ENCODE measurements at regions not wholly inside any gene's neighbourhood (a gene's known extent, or its start where the extent isn't known, plus 50 kb on each side); places are given as distances from the start of the nearest gene placed in this dataset.
"Not testable (repeated sequence)": the region's sequence is repeated elsewhere in the genome, so short reads cannot be mapped to it uniquely, and the experiment has no call there.

DNA sequence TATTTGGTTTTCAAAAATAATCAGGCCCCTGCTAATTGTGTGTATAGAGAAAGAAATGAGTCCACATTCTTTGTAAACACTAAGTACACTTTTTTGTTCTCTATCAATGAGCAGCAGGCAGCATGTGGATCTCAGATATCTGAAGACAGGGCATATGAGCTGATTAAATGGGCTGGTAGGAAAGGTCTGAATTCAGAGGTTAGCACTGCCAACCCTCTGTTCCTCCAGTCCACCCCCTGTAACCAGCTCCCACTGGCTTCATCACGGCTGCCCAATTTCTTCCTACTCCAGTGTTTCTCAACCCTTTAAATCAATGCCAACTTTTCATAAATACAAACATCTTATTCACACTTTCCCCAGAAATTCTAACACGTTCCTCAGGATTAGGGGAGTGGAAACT, 128.5 kb downstream of the TPBG start:
- ChIA-PET CTCF (no interaction called here), POLR2A (no interaction called here)
- TF ChIP-seq, protein P1, sequence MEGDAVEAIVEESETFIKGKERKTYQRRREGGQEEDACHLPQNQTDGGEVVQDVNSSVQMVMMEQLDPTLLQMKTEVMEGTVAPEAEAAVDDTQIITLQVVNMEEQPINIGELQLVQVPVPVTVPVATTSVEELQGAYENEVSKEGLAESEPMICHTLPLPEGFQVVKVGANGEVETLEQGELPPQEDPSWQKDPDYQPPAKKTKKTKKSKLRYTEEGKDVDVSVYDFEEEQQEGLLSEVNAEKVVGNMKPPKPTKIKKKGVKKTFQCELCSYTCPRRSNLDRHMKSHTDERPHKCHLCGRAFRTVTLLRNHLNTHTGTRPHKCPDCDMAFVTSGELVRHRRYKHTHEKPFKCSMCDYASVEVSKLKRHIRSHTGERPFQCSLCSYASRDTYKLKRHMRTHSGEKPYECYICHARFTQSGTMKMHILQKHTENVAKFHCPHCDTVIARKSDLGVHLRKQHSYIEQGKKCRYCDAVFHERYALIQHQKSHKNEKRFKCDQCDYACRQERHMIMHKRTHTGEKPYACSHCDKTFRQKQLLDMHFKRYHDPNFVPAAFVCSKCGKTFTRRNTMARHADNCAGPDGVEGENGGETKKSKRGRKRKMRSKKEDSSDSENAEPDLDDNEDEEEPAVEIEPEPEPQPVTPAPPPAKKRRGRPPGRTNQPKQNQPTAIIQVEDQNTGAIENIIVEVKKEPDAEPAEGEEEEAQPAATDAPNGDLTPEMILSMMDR (IDR thresholded peaks at IDR 0.05; ENCODE audit: unreplicated experiment), result no peak
- Mint-ChIP-seq H3K9me3 (ENCODE audit: unreplicated experiment) (no peaks in the 10 kb centered on the region), H3K4me3 (ENCODE audit: unreplicated experiment) (no peak overlapping the region), H3K36me3 (ENCODE audit: insufficient read depth, unreplicated experiment) (no peaks in the 10 kb centered on the region), H3K27ac (ENCODE audit: low read depth, unreplicated experiment) (no peak overlapping the region), H3K27me3 (ENCODE audit: insufficient read depth, unreplicated experiment) (no peaks in the 10 kb centered on the region), H3K4me1 (ENCODE audit: insufficient read depth, unreplicated experiment) (no peaks in the 10 kb centered on the region)
- no TSS peak for BruUV-seq (replicated peaks)
- no peak for DNase-seq (ENCODE audit: unreplicated experiment)
- intact Hi-C loops (cut with micrococcal nuclease), result no loop called here

DNA sequence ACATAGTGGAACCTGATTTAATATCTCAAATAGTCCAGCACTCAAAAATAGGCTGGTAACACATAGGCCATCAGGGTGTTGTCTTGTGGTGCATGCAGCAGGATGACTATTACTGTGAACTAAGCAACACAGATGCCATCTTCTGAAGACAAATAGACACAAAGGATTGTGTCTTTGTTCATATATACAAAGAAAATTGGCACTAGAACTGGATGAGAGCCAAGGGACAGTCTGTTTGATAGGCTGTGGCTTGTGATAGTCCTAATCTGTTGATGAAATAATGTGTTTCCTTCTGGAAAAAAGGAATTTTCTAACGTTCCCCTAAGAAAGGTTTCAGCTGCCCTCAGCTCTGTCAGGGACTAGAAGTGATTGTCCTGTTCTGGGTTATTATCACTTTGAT, 129.8 kb downstream of the TPBG start:
- CTCF ChIA-PET, result no interaction called here
- no TSS peak for BruUV-seq (replicated peaks)

DNA sequence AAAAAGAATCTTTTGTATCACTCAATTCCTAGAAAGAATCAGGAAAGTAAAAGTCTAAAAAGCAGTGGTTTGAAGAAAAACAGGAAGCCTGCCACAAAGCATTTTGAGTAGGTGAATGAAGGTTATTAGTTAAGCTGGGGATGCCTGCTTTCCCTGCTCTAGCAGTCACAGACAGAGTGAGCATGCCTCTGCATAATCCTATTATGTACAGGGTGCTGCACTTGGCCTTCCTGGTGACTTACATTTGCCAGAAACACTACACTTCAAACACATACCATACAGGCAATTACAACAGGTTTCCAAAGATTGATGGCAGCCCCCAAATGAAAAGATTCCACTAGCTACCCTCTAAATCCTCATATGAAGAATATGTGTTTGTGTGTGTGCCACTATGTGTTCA, 130.8 kb downstream of the TPBG start:
- Mint-ChIP-seq H3K4me3 (ENCODE audit: unreplicated experiment) (no peak overlapping the region), H3K9me3 (ENCODE audit: unreplicated experiment) (no peaks in the 10 kb centered on the region), H3K36me3 (ENCODE audit: insufficient read depth, unreplicated experiment) (no peaks in the 10 kb centered on the region), H3K27ac (ENCODE audit: low read depth, unreplicated experiment) (no peak overlapping the region), H3K4me1 (ENCODE audit: insufficient read depth, unreplicated experiment) (no peaks in the 10 kb centered on the region), H3K27me3 (ENCODE audit: insufficient read depth, unreplicated experiment) (no peaks in the 10 kb centered on the region)
- CTCF ChIA-PET, result no interaction called here
- intact Hi-C loops (cut with micrococcal nuclease), result no loop called here
- no peak for DNase-seq (ENCODE audit: unreplicated experiment)
- POLR2A ChIA-PET, result no interaction called here
- TF ChIP-seq, protein P1 (IDR thresholded peaks at IDR 0.05; ENCODE audit: unreplicated experiment), result no peak
- no TSS peak for BruUV-seq (replicated peaks)

More for the DNA sequence above, 129.8 kb downstream of the TPBG start:
- H3K27me3 Mint-ChIP-seq (ENCODE audit: insufficient read depth, unreplicated experiment), result no peaks in the 10 kb centered on the region
- intact Hi-C loops (cut with micrococcal nuclease), result no loop called here
- no peaks in the 10 kb centered on the region for H3K4me1 Mint-ChIP-seq (ENCODE audit: insufficient read depth, unreplicated experiment)
- no peaks in the 10 kb centered on the region for H3K36me3 Mint-ChIP-seq (ENCODE audit: insufficient read depth, unreplicated experiment)
- POLR2A ChIA-PET, result no interaction called here
- TF ChIP-seq, protein P1 (IDR thresholded peaks at IDR 0.05; ENCODE audit: unreplicated experiment), result no peak
- H3K27ac Mint-ChIP-seq (ENCODE audit: low read depth, unreplicated experiment), result no peak overlapping the region
- H3K4me3 Mint-ChIP-seq (ENCODE audit: unreplicated experiment), result no peak overlapping the region
- no peaks in the 10 kb centered on the region for H3K9me3 Mint-ChIP-seq (ENCODE audit: unreplicated experiment)
- DNase-seq (ENCODE audit: unreplicated experiment), result no peak

DNA sequence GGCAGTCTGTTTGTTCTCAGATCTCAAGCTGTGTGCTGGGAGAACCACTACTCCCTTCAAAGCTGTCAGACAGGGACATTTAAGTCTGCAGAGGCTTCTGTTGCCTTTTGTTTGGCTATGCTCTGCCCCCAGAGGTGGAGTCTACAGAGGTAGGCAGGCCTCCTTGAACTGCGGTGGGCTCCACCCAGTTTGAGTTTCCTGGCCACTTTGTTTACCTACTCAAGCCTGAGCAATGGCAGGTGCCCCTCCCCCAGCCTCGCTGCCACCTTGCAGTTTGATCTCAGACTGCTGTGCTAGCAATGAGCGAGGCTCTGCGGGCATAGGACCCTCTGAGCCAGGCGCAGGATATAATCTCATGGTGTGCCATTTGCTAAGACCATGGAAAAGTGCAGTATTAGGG, 138.3 kb downstream of the TPBG start:
- CTCF ChIA-PET, result interaction anchor here (0.6 kb wide), 1 partner anchor 9 kb away, joined by 3 read pairs; no protein-coding TSS in a partner anchor
- intact Hi-C loops (cut with micrococcal nuclease); DNase-seq (ENCODE audit: unreplicated experiment); H3K9me3 Mint-ChIP-seq (ENCODE audit: unreplicated experiment); H3K4me3 Mint-ChIP-seq (ENCODE audit: unreplicated experiment); H3K27me3 Mint-ChIP-seq (ENCODE audit: insufficient read depth, unreplicated experiment); POLR2A ChIA-PET; H3K4me1 Mint-ChIP-seq (ENCODE audit: insufficient read depth, unreplicated experiment); H3K36me3 Mint-ChIP-seq (ENCODE audit: insufficient read depth, unreplicated experiment); BruUV-seq (replicated peaks); H3K27ac Mint-ChIP-seq (ENCODE audit: low read depth, unreplicated experiment): not testable (repeated sequence)

DNA sequence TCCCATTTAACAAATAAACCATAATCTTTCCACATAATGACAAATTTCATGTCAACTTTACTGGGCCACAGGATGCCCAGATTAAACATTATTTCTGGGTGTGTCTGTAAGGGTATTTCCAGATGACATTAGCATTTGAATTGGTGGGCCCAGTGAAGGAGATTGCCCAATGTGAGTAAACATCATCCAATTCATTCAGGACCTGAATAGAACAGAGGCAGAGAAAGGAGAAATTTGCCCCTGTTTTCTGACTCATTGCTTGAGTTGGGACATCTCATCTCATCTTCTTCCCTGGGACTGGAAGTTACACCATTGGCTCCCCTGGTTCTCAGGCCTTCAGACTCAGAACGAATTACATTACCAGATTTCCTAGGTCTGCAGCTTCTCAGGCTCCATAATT, 142.9 kb downstream of the TPBG start:
- intact Hi-C loops (cut with micrococcal nuclease), result no loop called here
- TF ChIP-seq, protein P1 (IDR thresholded peaks at IDR 0.05; ENCODE audit: unreplicated experiment), result no peak
- ChIA-PET POLR2A (no interaction called here), CTCF (no interaction called here)
- Mint-ChIP-seq H3K4me3 (ENCODE audit: unreplicated experiment) (no peak overlapping the region), H3K4me1 (ENCODE audit: insufficient read depth, unreplicated experiment) (no peaks in the 10 kb centered on the region), H3K9me3 (ENCODE audit: unreplicated experiment) (peaks cover 8% of the 10 kb centered on the region), H3K27ac (ENCODE audit: low read depth, unreplicated experiment) (no peak overlapping the region), H3K36me3 (ENCODE audit: insufficient read depth, unreplicated experiment) (peaks cover 7% of the 10 kb centered on the region), H3K27me3 (ENCODE audit: insufficient read depth, unreplicated experiment) (no peaks in the 10 kb centered on the region)
- DNase-seq (ENCODE audit: unreplicated experiment), result peak; percentile 36
- BruUV-seq (replicated peaks), result no TSS peak
